Trophoblast cell (in vitro differentiated cells and primary cell): ENCODE measurements at regions not wholly inside any gene's neighbourhood (a gene's known extent, or its start where the extent isn't known, plus 50 kb on each side); places are given as distances from the start of the nearest gene placed in this dataset.
"Not testable (repeated sequence)": the region's sequence is repeated elsewhere in the genome, so short reads cannot be mapped to it uniquely, and the experiment has no call there.

Source experiments
- DNase-seq, 2 donors: peaks; one replicate each; pipeline ENCODE4 v3.0.0-alpha.2; 2016
- H2AFZ ChIP-seq: 2 replicates; pipeline ENCODE4 v1.6.1; 2013; ENCODE audit warnings: low read length, moderate library complexity, mild to moderate bottlenecking; ENCODE audit not compliant: insufficient read depth, poor library complexity
- H2AK5ac ChIP-seq: 2 replicates; pipeline ENCODE4 v1.6.1; 2013; ENCODE audit warnings: mild to moderate bottlenecking, low read length
- H2BK120ac ChIP-seq: 2 replicates; pipeline ENCODE4 v1.6.1; 2013; ENCODE audit warnings: low read length, mild to moderate bottlenecking, moderate library complexity; ENCODE audit not compliant: insufficient read depth, poor library complexity
- H2BK12ac ChIP-seq: 2 replicates; pipeline ENCODE4 v1.6.1; 2013; ENCODE audit warnings: mild to moderate bottlenecking, low read length, moderate library complexity
- H2BK5ac ChIP-seq: 2 replicates; pipeline ENCODE4 v1.6.1; 2013; ENCODE audit warnings: low read length, low read depth, moderate library complexity, mild to moderate bottlenecking; ENCODE audit not compliant: poor library complexity
- H3K14ac ChIP-seq: 2 replicates; pipeline ENCODE4 v1.6.1; 2013; ENCODE audit warnings: mild to moderate bottlenecking, low read length
- H3K18ac ChIP-seq: 2 replicates; pipeline ENCODE4 v1.6.1; 2013; ENCODE audit warnings: mild to moderate bottlenecking, low read length
- H3K23ac ChIP-seq: 2 replicates; pipeline ENCODE4 v1.6.1; 2013; ENCODE audit warnings: low read length
- H3K27ac ChIP-seq: 2 replicates; pipeline ENCODE4 v1.5.1; 2013; ENCODE audit warnings: low read depth, mild to moderate bottlenecking, inconsistent platforms, low read length, moderate library complexity
- H3K27me3 ChIP-seq: 2 replicates; pipeline ENCODE4 v1.6.1; 2013; ENCODE audit warnings: inconsistent platforms, mild to moderate bottlenecking, low read length, moderate library complexity; ENCODE audit not compliant: insufficient read depth
- H3K36me3 ChIP-seq, 2 experiments: 1 replicate in 1 of 2; 2 replicates in 1 of 2; pipeline ENCODE4 v1.6.1; 2013; ENCODE audit warnings: low read length in 2 of 2, mild to moderate bottlenecking in 2 of 2, moderate library complexity in 1 of 2; ENCODE audit not compliant: insufficient read depth in 2 of 2, control insufficient read depth in 1 of 2
- H3K4ac ChIP-seq: 2 replicates; pipeline ENCODE4 v1.6.1; 2013; ENCODE audit warnings: low read depth, mild to moderate bottlenecking, low read length, moderate library complexity
- H3K4me1 ChIP-seq, 2 experiments: 1 replicate in 1 of 2; 2 replicates in 1 of 2; pipeline ENCODE4 v1.6.1; 2013; ENCODE audit warnings: low read length in 2 of 2, mild to moderate bottlenecking in 2 of 2, moderate library complexity in 1 of 2; ENCODE audit not compliant: insufficient read depth in 2 of 2, control insufficient read depth in 1 of 2
- H3K4me2 ChIP-seq: 2 replicates; pipeline ENCODE4 v1.6.1; 2013; ENCODE audit warnings: inconsistent platforms, mild to moderate bottlenecking, low read length, moderate library complexity
- H3K4me3 ChIP-seq: 2 replicates; pipeline ENCODE4 v1.5.1; 2013; ENCODE audit warnings: mild to moderate bottlenecking, low read depth, low read length, inconsistent platforms
- H3K79me1 ChIP-seq: one replicate; pipeline ENCODE4 v1.6.1; 2013; ENCODE audit warnings: low read length
- H3K79me2 ChIP-seq: 2 replicates; pipeline ENCODE4 v1.6.1; 2013; ENCODE audit warnings: low read length, mild to moderate bottlenecking; ENCODE audit not compliant: control insufficient read depth, insufficient read depth, poor library complexity
- H3K9ac ChIP-seq: 2 replicates; pipeline ENCODE4 v1.6.1; 2013; ENCODE audit warnings: mild to moderate bottlenecking, low read length
- H3K9me3 ChIP-seq: 2 replicates; pipeline ENCODE4 v1.6.1; 2013; ENCODE audit warnings: low read depth, mild to moderate bottlenecking, control low read depth, inconsistent platforms, low read length; ENCODE audit not compliant: insufficient read depth
- H4K12ac ChIP-seq: 2 replicates; pipeline ENCODE4 v1.6.1; 2013; ENCODE audit warnings: low read depth, mild to moderate bottlenecking, low read length, moderate library complexity
- H4K8ac ChIP-seq: 2 replicates; pipeline ENCODE4 v1.6.1; 2013; ENCODE audit warnings: low read depth, mild to moderate bottlenecking, low read length, moderate library complexity
- H4K91ac ChIP-seq: one replicate; pipeline ENCODE4 v1.6.1; 2013; ENCODE audit warnings: low read depth, mild to moderate bottlenecking, low read length, moderate library complexity
- WGBS: extraction: QIAGEN DNeasy Blood & Tissue Kit; methylation state at CpG from one replicate; pipeline ENCODE4 v1.1.7; 2013; ENCODE audit warnings: missing lambda C conversion rate; ENCODE audit not compliant: insufficient read length, insufficient coverage; ENCODE audit errors: extremely low coverage; 5-methylcytosine and 5-hydroxymethylcytosine counted together

- H3K27ac ChIP-seq, H2BK12ac ChIP-seq, H3K9me3 ChIP-seq, H2AFZ ChIP-seq, H4K8ac ChIP-seq, H3K79me2 ChIP-seq, H3K9ac ChIP-seq, H3K27me3 ChIP-seq, H2AK5ac ChIP-seq, H3K4me1 ChIP-seq, H2BK5ac ChIP-seq, H4K12ac ChIP-seq, H3K23ac ChIP-seq, H4K91ac ChIP-seq, H2BK120ac ChIP-seq, H3K14ac ChIP-seq, H3K36me3 ChIP-seq, H3K4me3 ChIP-seq, H3K4ac ChIP-seq, H3K79me1 ChIP-seq, H3K4me2 ChIP-seq, H3K18ac ChIP-seq: not testable (repeated sequence)
- DNase-seq = peak; percentile 54 to 75
- no CpG with 5 or more reads among the region's 10 CpGs for WGBS
Observed at GRCh38 chr7:6953798-6954181, 127.7 kb upstream of the CCZ1B start.

- H3K4me1 ChIP-seq, H3K14ac ChIP-seq, H3K27ac ChIP-seq, H3K9ac ChIP-seq, H3K4me3 ChIP-seq, H4K12ac ChIP-seq, H3K9me3 ChIP-seq, H2AFZ ChIP-seq, H3K27me3 ChIP-seq, H3K4ac ChIP-seq, H3K79me1 ChIP-seq, H4K91ac ChIP-seq, H2BK120ac ChIP-seq, H2BK5ac ChIP-seq, H3K79me2 ChIP-seq, H3K4me2 ChIP-seq, H3K18ac ChIP-seq, H4K8ac ChIP-seq, DNase-seq, H3K36me3 ChIP-seq, H3K23ac ChIP-seq, H2AK5ac ChIP-seq, H2BK12ac ChIP-seq: not testable (repeated sequence)
- no CpG with 5 or more reads among the region's 12 CpGs for WGBS
Observed at GRCh38 chr7:6955385-6955784, 129.3 kb upstream of the CCZ1B start.

- H3K27me3 ChIP-seq, H2BK12ac ChIP-seq, H3K4me1 ChIP-seq, H3K4me3 ChIP-seq, H3K36me3 ChIP-seq, H2BK5ac ChIP-seq, H3K23ac ChIP-seq, H4K12ac ChIP-seq, H3K79me2 ChIP-seq, H3K14ac ChIP-seq, H3K9me3 ChIP-seq, H3K27ac ChIP-seq, H2AFZ ChIP-seq, H2AK5ac ChIP-seq, DNase-seq, H3K18ac ChIP-seq, H3K4me2 ChIP-seq, H4K91ac ChIP-seq, H4K8ac ChIP-seq, H2BK120ac ChIP-seq, H3K79me1 ChIP-seq, H3K9ac ChIP-seq, H3K4ac ChIP-seq: not testable (repeated sequence)
- WGBS = no CpG with 5 or more reads among the region's 12 CpGs
Observed at GRCh38 chr7:6955990-6956566, 130.0 kb upstream of the CCZ1B start.

- H3K4ac ChIP-seq, H2AFZ ChIP-seq, H3K14ac ChIP-seq, H4K91ac ChIP-seq, H4K12ac ChIP-seq, H3K4me3 ChIP-seq, H3K9ac ChIP-seq, H2BK12ac ChIP-seq, H2AK5ac ChIP-seq, H3K79me1 ChIP-seq, H3K79me2 ChIP-seq, H3K9me3 ChIP-seq, H3K18ac ChIP-seq, H3K4me2 ChIP-seq, H3K36me3 ChIP-seq, H3K23ac ChIP-seq, DNase-seq, H3K27ac ChIP-seq, H3K27me3 ChIP-seq, H3K4me1 ChIP-seq, H2BK120ac ChIP-seq, H4K8ac ChIP-seq, H2BK5ac ChIP-seq: not testable (repeated sequence)
- WGBS = no CpG with 5 or more reads among the region's 15 CpGs
Observed at GRCh38 chr7:6958371-6958770, 132.3 kb upstream of the CCZ1B start.
